ENCODE measurements at regions not wholly inside any gene's neighbourhood (a gene's known extent, or its start where the extent isn't known, plus 50 kb on each side); places are given as distances from the start of the nearest gene placed in this dataset.

- TF ChIP-seq POLR2A (IDR thresholded peaks at IDR 0.05; ENCODE audit: low read depth) (no peak), POLR2AphosphoS5 (IDR thresholded peaks at IDR 0.05) (no peak)
- TF ChIP-seq, protein P1, sequence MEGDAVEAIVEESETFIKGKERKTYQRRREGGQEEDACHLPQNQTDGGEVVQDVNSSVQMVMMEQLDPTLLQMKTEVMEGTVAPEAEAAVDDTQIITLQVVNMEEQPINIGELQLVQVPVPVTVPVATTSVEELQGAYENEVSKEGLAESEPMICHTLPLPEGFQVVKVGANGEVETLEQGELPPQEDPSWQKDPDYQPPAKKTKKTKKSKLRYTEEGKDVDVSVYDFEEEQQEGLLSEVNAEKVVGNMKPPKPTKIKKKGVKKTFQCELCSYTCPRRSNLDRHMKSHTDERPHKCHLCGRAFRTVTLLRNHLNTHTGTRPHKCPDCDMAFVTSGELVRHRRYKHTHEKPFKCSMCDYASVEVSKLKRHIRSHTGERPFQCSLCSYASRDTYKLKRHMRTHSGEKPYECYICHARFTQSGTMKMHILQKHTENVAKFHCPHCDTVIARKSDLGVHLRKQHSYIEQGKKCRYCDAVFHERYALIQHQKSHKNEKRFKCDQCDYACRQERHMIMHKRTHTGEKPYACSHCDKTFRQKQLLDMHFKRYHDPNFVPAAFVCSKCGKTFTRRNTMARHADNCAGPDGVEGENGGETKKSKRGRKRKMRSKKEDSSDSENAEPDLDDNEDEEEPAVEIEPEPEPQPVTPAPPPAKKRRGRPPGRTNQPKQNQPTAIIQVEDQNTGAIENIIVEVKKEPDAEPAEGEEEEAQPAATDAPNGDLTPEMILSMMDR (IDR thresholded peaks at IDR 0.05) = no peak
These were observed 297.5 kb downstream of the CXCL12 start for GRCh38 chr10:44087403-44087802.
